Thyroid gland (tissue), 4 donors: ENCODE measurements at regions not wholly inside any gene's neighbourhood (a gene's known extent, or its start where the extent isn't known, plus 50 kb on each side); places are given as distances from the start of the nearest gene placed in this dataset.

Experiments used
- DNase-seq, 2 donors: peaks; one replicate each; pipeline ENCODE4 v3.0.0-alpha.2; 2019
- H3K27ac ChIP-seq, 3 donors: fragments of 200-600 bp; sonication (generic); 1 replicate in 2 of 3; 2 replicates in 1 of 3; pipeline ENCODE4 v1.5.1; 2016 to 2019; ENCODE audit warnings: mild to moderate bottlenecking in 1 of 3, moderate library complexity in 1 of 3
- H3K27me3 ChIP-seq: fragments of 200-600 bp; sonication (generic); one replicate; pipeline ENCODE4 v1.5.1; 2019
- H3K36me3 ChIP-seq, 2 donors: fragments of 200-600 bp; sonication (generic); one replicate each; pipeline ENCODE4 v1.5.1; 2016 to 2019
- H3K4me1 ChIP-seq, 2 donors: fragments of 200-600 bp; sonication (generic); one replicate each; pipeline ENCODE4 v1.5.1; 2017 to 2019
- H3K4me3 ChIP-seq, 3 donors: fragments of 200-600 bp; sonication (generic); replicated peaks in 1 of 3; 1 replicate in 2 of 3; 2 replicates in 1 of 3; pipeline ENCODE4 v1.5.1; 2016; ENCODE audit warnings: mild to moderate bottlenecking in 1 of 3
- H3K9me3 ChIP-seq: fragments of 200-600 bp; sonication (generic); one replicate; pipeline ENCODE4 v1.5.1; 2017
- POLR2A ChIP-seq, 2 donors: fragments of 450-650 bp; IDR thresholded peaks; one replicate each; pipeline ENCODE4 v1.6.1; 2017; ENCODE audit warnings: antibody characterized with exemption in 2 of 2, mild to moderate bottlenecking in 2 of 2, moderate library complexity in 1 of 2
- WGBS, 2 donors: methylation state at CpG; one replicate each; pipeline ENCODE4 v1.1.5; 2017; 5-methylcytosine and 5-hydroxymethylcytosine counted together
- intact Hi-C: fragments of 100-400 bp; cut with DNase I; formaldehyde crosslinking; loops from one replicate; pipeline ENCODE4 v1.15.1; 2023
- TF ChIP-seq, protein P1 (sequence below), 6 experiments: fragments of 200-600 bp in 3 of 6; fragments of 450-650 bp in 3 of 6; sonication (generic) in 3 of 6; IDR thresholded peaks; one replicate each; pipeline ENCODE4 v1.5.1; 2016 to 2019; ENCODE audit warnings: antibody characterized with exemption in 6 of 6, mild to moderate bottlenecking in 2 of 6, inconsistent platforms in 1 of 6, moderate library complexity in 1 of 6

DNA sequence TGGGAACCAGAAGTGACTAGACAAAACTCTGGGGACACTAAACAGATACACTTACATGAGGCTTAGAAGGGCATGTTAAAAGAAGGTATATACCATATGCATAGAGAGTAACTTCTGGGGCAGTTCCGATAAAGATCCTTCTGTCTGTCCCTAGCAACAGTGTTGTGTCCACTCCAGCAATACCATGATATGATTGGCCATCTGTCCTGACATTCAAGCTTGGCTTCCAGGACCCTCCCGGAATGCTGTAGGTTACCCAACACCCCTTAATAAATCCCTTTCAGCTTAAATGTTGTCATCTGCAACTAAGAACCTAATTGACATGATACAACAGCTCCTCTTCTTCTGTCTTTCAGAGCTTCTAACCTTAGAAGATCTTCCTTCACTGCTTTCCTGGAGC is 307.7 kb downstream of the OMA1 start:
- TF ChIP-seq POLR2A (IDR thresholded peaks at IDR 0.05): no peak
- TF ChIP-seq, protein P1, sequence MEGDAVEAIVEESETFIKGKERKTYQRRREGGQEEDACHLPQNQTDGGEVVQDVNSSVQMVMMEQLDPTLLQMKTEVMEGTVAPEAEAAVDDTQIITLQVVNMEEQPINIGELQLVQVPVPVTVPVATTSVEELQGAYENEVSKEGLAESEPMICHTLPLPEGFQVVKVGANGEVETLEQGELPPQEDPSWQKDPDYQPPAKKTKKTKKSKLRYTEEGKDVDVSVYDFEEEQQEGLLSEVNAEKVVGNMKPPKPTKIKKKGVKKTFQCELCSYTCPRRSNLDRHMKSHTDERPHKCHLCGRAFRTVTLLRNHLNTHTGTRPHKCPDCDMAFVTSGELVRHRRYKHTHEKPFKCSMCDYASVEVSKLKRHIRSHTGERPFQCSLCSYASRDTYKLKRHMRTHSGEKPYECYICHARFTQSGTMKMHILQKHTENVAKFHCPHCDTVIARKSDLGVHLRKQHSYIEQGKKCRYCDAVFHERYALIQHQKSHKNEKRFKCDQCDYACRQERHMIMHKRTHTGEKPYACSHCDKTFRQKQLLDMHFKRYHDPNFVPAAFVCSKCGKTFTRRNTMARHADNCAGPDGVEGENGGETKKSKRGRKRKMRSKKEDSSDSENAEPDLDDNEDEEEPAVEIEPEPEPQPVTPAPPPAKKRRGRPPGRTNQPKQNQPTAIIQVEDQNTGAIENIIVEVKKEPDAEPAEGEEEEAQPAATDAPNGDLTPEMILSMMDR (IDR thresholded peaks at IDR 0.05): no peak
- no peak for DNase-seq
- H3K27me3 ChIP-seq: no peaks in the 10 kb centered on the region
- 39 to 62% methylated on average over 2 of the region's 2 CpGs for WGBS, 2 donors
- intact Hi-C loops: no loop called here
- no peak overlapping the region for H3K27ac ChIP-seq
- H3K36me3 ChIP-seq: no peaks in the 10 kb centered on the region
- H3K4me1 ChIP-seq: no peaks in the 10 kb centered on the region
- no peak overlapping the region for H3K4me3 ChIP-seq
- H3K9me3 ChIP-seq: no peaks in the 10 kb centered on the region

DNA sequence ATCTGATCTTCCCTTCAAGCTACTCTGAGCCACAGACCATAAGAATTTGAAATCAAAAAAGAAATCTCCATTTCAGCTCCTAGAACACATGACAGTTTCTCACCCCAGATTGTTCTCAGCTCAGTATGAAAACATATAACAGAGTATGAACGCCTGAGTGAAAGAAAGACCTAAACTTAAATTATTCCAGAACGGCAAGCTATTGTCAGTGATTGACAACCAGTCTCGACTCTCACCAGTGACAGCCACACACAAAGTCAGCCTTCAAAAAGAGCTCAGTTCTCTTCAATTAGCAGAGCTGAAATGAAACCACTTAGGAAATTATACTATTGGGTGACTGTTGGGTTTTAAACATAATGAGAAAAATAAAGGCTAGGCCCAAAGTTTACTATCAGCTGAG is 312.8 kb downstream of the OMA1 start:
- H3K36me3 ChIP-seq: no peaks in the 10 kb centered on the region
- TF ChIP-seq POLR2A (IDR thresholded peaks at IDR 0.05): no peak
- TF ChIP-seq, protein P1 (IDR thresholded peaks at IDR 0.05): no peak
- H3K27me3 ChIP-seq: no peaks in the 10 kb centered on the region
- H3K4me3 ChIP-seq: no peak overlapping the region
- H3K9me3 ChIP-seq: no peaks in the 10 kb centered on the region
- 68 to 80% methylated on average over 3 of the region's 3 CpGs for WGBS, 2 donors
- H3K4me1 ChIP-seq: no peaks in the 10 kb centered on the region
- no peak overlapping the region for H3K27ac ChIP-seq
- DNase-seq: no peak
- intact Hi-C loops: no loop called here

DNA sequence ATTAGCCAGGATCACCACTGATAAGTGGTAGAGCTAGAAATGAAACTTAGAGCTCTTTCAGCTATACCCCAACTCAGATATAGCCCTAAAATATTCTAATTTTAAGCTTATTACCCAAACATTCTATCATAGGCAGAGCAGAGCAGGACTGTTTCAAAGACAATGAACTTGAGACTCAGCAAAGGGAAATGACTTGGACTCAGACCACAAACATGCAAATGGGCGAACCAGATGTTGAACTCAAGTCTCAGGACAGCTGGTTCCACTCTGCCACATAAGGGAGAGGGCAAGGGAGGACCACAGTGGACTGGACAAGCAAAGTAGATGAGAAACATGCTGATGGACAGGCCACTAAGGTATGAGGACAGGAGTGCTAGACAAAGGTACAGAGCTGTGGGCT is 315.3 kb downstream of the OMA1 start:
- Histone ChIP-seq H3K27ac (no peak overlapping the region), H3K9me3 (no peaks in the 10 kb centered on the region), H3K4me1 (no peaks in the 10 kb centered on the region), H3K4me3 (no peak overlapping the region), H3K36me3 (no peaks in the 10 kb centered on the region), H3K27me3 (no peaks in the 10 kb centered on the region)
- DNase-seq: no peak
- TF ChIP-seq, protein P1 (IDR thresholded peaks at IDR 0.05): no peak
- no peak for TF ChIP-seq POLR2A (IDR thresholded peaks at IDR 0.05)
- WGBS, 2 donors: 79 to 85% methylated on average over 1 of the region's 1 CpG
- intact Hi-C loops: no loop called here

DNA sequence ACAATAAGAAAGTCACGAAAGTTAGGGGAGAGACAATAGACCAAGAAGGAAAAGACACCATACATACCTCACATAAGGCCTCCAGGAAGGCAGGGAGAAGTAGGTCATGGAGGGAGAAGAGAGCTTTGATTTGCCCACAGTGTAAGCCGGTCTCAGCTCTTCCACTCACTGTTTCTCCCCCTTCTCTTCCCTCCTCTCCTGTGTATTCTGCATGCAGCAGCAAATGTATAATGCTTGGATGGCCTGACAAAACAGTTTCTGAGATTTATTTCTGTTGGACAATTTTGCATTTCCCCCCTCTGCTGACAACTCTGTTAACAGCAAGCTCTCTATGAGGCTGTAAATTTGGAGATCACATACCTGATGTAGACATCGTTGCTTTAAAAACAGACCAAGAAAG is 318.9 kb downstream of the OMA1 start:
- 71 to 75% methylated on average over 3 of the region's 3 CpGs for WGBS, 2 donors
- TF ChIP-seq, protein P1 (IDR thresholded peaks at IDR 0.05): no peak
- no peak for TF ChIP-seq POLR2A (IDR thresholded peaks at IDR 0.05)
- H3K4me1 ChIP-seq: no peaks in the 10 kb centered on the region
- no peaks in the 10 kb centered on the region for H3K9me3 ChIP-seq
- H3K27ac ChIP-seq: no peak overlapping the region
- H3K4me3 ChIP-seq: no peak overlapping the region
- intact Hi-C loops: no loop called here
- no peaks in the 10 kb centered on the region for H3K27me3 ChIP-seq
- H3K36me3 ChIP-seq: no peaks in the 10 kb centered on the region
- no peak for DNase-seq

DNA sequence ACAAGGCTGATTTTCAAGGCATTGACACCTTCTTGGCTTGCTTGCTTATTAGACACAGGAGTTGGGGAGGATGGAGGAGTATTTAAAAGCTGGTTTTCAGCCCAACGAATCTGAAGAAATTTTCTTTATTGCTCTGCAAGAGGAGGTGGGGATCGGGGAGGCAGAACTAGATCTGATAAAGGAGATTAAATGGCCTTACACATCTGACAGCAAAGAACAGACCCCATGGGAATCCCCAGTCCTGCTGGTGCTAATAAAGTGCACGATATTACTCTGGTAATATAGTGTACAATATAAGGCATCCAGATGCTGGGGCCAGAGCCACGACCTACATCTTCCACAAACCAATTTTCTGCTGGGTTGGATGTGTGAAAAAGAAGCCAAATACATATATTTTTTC is 323.0 kb downstream of the OMA1 start:
- 78 to 79% methylated on average over 4 of the region's 4 CpGs for WGBS, 2 donors
- Histone ChIP-seq H3K4me1 (no peaks in the 10 kb centered on the region), H3K9me3 (no peaks in the 10 kb centered on the region), H3K27ac (no peak overlapping the region), H3K4me3 (no peak overlapping the region), H3K27me3 (no peaks in the 10 kb centered on the region), H3K36me3 (no peaks in the 10 kb centered on the region)
- no peak for DNase-seq
- TF ChIP-seq, protein P1 (IDR thresholded peaks at IDR 0.05): no peak
- no peak for TF ChIP-seq POLR2A (IDR thresholded peaks at IDR 0.05)
- intact Hi-C loops: no loop called here
